GM21528 (cell line): ENCODE measurements at regions not wholly inside any gene's neighbourhood (a gene's known extent, or its start where the extent isn't known, plus 50 kb on each side); places are given as distances from the start of the nearest gene placed in this dataset.

Experiments
- ATAC-seq: cut with Tn5 transposase; IDR thresholded peaks from one replicate; pipeline ENCODE4 v1.9.1; 2021; ENCODE audit warnings: mild to moderate bottlenecking, moderate library complexity; ENCODE audit not compliant: unreplicated experiment, low FRiP score

DNA sequence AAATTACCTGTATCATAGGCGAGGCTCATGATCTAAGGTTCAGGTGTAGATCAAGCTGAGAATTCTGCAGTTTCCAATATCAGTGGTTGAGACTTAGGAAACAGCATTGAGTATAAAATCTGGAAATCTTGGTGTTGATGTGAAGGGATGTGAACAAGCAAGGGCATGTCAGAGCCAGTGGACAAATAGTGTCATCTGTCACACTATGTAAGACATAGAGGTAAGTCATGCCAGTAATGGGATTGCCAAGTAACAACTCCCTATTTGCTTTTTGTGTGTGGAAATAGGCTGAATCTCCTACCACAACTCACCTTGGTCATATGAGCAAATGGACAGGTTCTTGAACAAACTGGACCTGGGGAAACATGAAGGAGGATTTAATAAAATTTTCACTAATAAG lies 334.5 kb upstream of the EMCN start:
- no peak for ATAC-seq

GRCh38 chr4:100849319-100849718 lies 331.5 kb upstream of the EMCN start:
- no peak for ATAC-seq

- peak; percentile 74 for ATAC-seq
These were observed 331.0 kb upstream of the EMCN start for GRCh38 chr4:100848841-100849240.

DNA sequence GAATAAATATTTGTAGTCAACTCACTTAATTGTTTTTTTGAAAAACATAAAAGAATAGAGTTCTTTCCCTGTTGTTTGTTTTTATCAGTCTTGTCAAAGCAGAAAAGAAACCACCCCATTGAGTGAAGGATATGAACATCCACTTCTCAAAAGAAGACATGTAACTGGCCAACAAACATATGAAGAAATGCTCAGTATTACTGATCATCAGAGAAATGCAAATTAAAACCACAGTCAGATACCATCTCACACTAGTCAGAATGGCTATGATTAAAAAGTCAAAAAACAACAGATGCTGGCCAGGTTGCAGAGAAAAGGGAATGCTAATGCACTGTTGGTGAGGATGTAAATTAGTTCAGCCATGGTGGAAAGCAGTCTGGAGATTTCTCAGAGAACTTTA lies 326.1 kb upstream of the EMCN start:
- no peak for ATAC-seq

DNA sequence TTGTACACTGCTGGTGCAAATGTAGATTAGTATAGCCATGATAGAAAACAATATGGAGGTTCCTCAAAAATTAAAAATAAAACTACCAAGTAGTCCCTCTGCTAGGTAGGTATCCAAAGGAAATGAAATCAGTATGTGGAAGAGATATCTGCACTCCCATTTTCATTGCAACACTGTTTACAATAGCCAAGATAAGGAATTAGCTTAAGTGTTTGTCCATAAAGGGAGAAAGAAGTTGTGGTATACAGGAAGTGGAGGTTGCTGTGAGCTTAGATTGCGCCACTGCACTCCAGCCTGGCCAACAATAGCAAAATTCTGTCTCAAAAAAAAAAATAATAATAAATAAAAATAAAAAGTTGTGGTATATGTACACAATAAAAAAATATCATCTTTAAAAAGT lies 325.0 kb upstream of the EMCN start:
- ATAC-seq = no peak

DNA sequence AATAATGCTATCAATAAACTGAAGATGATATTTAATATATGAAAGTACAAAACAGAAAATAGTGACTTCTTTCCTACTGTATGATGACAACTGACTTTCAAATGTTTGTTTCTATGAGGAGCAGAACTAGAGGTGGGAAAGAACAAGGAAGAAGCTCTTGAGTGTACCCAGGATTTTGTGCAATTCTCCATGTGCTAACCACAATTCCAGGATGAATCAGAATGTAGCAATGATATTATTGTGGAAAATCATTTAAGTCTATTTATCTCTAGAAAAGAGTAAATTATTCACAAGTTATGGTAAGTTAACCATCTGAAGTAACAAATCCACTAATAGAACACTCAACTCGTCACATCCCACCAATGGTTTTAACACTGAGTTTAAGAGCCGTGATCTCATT lies 324.1 kb upstream of the EMCN start:
- no peak for ATAC-seq

- no peak for ATAC-seq
These were observed 321.9 kb upstream of the EMCN start for GRCh38 chr4:100839712-100840111.

GRCh38 chr4:100838286-100838685 lies 320.5 kb upstream of the EMCN start:
- ATAC-seq = no peak

GRCh38 chr4:100836929-100837328 lies 319.1 kb upstream of the EMCN start:
- ATAC-seq = no peak

DNA sequence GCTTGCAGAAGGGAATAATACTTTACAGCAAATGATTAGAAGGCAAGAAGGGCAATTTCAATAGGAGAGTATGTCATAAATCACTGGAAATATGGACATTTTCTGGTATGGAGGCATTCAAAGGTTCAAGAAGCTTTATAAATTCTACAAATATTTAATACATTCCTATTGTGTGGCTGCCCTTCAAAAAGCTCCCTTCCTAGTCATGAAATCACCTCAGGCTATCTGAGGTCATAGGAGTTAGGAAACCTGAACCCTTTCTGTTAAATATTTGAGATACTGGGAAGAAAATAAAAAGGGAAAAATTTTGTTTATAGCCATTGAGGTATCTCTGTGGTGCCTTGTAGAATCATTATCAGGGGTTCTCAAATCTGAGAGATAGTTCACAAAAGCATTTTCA lies 316.8 kb upstream of the EMCN start:
- no peak for ATAC-seq

DNA sequence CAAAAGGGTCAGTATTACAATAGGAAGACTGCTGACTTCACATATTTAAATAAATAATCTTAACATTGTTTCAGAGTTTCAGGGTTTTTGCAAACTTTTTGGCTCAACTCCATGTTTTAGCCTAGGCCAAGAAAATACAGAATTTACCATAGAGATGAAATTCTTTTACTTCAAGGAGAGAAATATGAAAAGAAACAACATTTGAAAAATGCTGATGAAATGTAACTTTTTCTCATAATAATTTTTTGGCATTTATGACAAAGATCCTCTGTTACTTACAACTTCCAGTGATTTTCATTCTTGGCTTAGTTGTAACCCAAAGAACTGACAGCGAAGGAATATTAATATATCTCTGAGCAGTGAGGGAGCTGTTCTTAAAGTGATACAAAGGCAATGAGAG lies 316.1 kb upstream of the EMCN start:
- no peak for ATAC-seq

- ATAC-seq = no peak
These were observed 311.3 kb upstream of the EMCN start for GRCh38 chr4:100828986-100829685.

DNA sequence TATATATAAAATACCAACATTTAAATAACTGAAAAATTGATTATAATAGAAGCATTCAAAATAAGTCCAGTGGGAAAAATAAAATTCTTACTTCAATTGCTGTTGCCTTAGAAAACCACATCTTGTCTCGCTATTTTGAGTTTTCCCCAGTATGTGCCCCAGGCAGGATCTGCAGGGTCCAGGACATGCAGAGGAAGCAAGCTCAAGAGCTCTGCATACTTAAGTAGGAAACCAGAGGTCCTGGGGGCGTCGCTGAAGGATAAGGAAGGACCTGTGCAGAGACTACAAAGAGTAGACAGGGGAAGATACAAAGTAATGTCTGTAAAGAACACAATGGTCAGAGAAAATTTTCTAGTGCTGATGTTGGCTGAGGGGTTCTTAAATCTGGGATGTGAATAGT lies 310.5 kb upstream of the EMCN start:
- ATAC-seq = no peak

- ATAC-seq = no peak
These were observed 309.9 kb upstream of the EMCN start for GRCh38 chr4:100827756-100828155.

- no peak for ATAC-seq
These were observed 309.2 kb upstream of the EMCN start for GRCh38 chr4:100826808-100827548.

DNA sequence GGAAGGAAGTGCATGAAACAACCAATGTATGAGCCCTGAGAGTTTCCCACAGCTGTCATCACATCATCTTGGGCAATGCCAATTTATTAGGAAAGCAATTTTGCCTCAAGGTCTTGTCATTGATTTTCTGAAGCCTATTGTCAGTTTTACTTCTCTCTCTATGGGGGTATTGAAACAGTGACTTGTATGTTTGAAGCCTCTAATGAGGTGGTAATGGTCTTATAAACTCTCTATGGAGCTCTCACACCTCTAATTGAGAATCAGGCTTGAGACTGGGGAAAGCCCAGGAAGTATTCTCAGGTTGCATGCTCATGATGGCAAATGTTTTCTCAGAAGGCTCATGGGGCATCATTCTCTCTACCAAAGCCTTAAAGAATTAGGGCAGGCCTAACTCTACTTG lies 308.2 kb upstream of the EMCN start:
- no peak for ATAC-seq

GRCh38 chr4:100823993-100824323 lies 306.1 kb upstream of the EMCN start:
- peak; percentile 1 for ATAC-seq

- peak; percentile 77 for ATAC-seq
These were observed 305.5 kb upstream of the EMCN start for GRCh38 chr4:100823066-100823992.

DNA sequence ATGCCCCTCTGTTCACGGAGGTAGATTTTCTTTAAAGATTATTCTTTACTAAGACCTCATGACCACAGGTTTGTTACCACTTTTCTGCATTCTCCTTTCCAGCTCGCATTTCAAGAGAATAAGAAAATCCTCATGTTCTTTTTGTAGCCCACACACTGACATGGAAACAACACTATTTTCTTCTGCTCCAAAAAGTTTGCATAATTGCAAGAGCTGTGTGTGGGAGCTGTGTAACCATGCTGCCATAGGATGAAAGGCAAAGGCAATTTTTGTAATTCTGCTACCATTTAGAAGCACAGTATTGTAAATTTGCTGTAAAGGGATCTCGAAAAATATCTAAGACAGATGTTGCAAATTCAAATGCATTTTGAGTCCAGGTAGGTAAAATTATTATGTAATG lies 302.4 kb upstream of the EMCN start:
- ATAC-seq = no peak

- no peak for ATAC-seq
These were observed 301.7 kb upstream of the EMCN start for GRCh38 chr4:100819505-100819904.

DNA sequence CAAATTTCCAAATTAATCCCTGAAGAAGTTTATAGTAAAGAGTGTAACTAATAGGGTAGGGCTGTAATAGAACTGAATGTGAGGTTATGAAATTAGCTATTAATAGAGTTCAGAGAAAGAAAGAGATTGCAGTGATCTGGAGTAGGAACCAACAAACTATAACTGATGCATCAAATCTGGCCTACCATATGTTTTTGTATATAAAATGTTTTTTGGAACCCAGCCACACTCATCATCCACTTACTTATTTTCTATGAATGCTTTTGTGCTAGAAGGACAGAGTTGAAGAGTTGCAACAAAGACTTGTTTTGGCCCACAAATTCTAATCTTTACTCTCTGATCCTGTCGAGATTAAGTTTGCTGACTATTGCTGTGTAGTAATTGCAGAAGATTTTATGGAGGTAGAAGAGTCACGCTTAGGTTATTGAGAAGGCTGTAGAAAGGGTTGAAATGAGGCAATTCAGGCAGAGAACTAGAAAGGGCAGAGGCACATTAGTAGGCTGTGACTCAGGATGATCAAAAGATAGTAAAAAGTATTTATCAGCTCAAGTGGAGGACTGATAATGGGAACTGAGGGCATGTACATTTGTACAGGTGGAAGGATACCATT lies 298.7 kb upstream of the EMCN start:
- ATAC-seq = no peak
